Gastroesophageal sphincter (tissue), 4 donors: ENCODE measurements at regions not wholly inside any gene's neighbourhood (a gene's known extent, or its start where the extent isn't known, plus 50 kb on each side); places are given as distances from the start of the nearest gene placed in this dataset.

Source experiments
- ATAC-seq: fragments of 150-250 bp; one replicate; pipeline ENCODE4 v1.9.1; 2016; ENCODE audit warnings: mild to moderate bottlenecking, moderate library complexity
- H3K27ac ChIP-seq, 4 donors: fragments of 200-600 bp; sonication (generic) in 3 of 4; 1 replicate in 3 of 4; 2 replicates in 1 of 4; pipeline ENCODE4 v1.5.1; 2016 to 2019
- H3K27me3 ChIP-seq: fragments of 200-600 bp; sonication (generic); one replicate; pipeline ENCODE4 v1.5.1; 2019
- H3K36me3 ChIP-seq, 2 donors: fragments of 200-600 bp; sonication (generic); one replicate each; pipeline ENCODE4 v1.5.1; 2019; ENCODE audit warnings: control low read depth in 1 of 2
- H3K4me1 ChIP-seq, 3 donors: fragments of 200-600 bp; sonication (generic); 1 replicate in 2 of 3; 2 replicates in 1 of 3; pipeline ENCODE4 v1.5.1; 2016 to 2019; ENCODE audit warnings: control low read depth in 2 of 3
- H3K4me3 ChIP-seq, 2 donors: fragments of 200-600 bp; sonication (generic); one replicate each; pipeline ENCODE4 v1.5.1; 2019; ENCODE audit warnings: mild to moderate bottlenecking in 1 of 2, moderate library complexity in 1 of 2
- H3K9me3 ChIP-seq, 3 donors: fragments of 200-600 bp; sonication (generic); one replicate each; pipeline ENCODE4 v1.5.1; 2017 to 2019; ENCODE audit warnings: control low read depth in 2 of 3
- CTCF ChIP-seq, 4 experiments: fragments of 200-600 bp in 2 of 4; fragments of 450-650 bp in 2 of 4; sonication (generic) in 1 of 4; IDR thresholded peaks; one replicate each; pipeline ENCODE4 v1.5.1; 2017 to 2019; ENCODE audit warnings: antibody characterized with exemption in 4 of 4, mild to moderate bottlenecking in 2 of 4, moderate library complexity in 2 of 4
- EP300 ChIP-seq: sonication (generic); formaldehyde crosslinking; IDR thresholded peaks from one replicate; pipeline ENCODE4 v1.6.1; 2017; ENCODE audit warnings: antibody characterized with exemption, mild to moderate bottlenecking
- POLR2A ChIP-seq, 2 donors: fragments of 450-650 bp; IDR thresholded peaks; one replicate each; pipeline ENCODE4 v1.6.1; 2017; ENCODE audit warnings: antibody characterized with exemption in 2 of 2, mild to moderate bottlenecking in 2 of 2, moderate library complexity in 1 of 2
- POLR2AphosphoS5 ChIP-seq: sonication (generic); formaldehyde crosslinking; IDR thresholded peaks from one replicate; pipeline ENCODE4 v1.6.1; 2017; ENCODE audit warnings: antibody characterized with exemption
- WGBS, 2 donors: methylation state at CpG; one replicate each; pipeline ENCODE4 v1.1.5; 2018; ENCODE audit warnings: low coverage in 1 of 2; 5-methylcytosine and 5-hydroxymethylcytosine counted together

- TF ChIP-seq CTCF (IDR thresholded peaks at IDR 0.05) (no peak), POLR2AphosphoS5 (no peak)
- ATAC-seq, result no peak
- Histone ChIP-seq H3K36me3 (no peaks in the 10 kb centered on the region), H3K4me3 (no peak overlapping the region), H3K27ac (no peak overlapping the region), H3K27me3 (no peaks in the 10 kb centered on the region), H3K9me3 (peaks cover 0 to 6% (median 0%) of the 10 kb centered on the region in 3 donors), H3K4me1 (peaks cover 0 to 8% (median 0%) of the 10 kb centered on the region in 3 donors)
- 100% methylated on average over 1 of the region's 1 CpG for WGBS, 2 donors
Measured at GRCh38 chr22:27552863-27553262, 248.7 kb downstream of the MN1 start.

- Histone ChIP-seq H3K27me3 (no peaks in the 10 kb centered on the region), H3K4me1 (peaks cover 0 to 8% (median 0%) of the 10 kb centered on the region in 3 donors), H3K36me3 (no peaks in the 10 kb centered on the region), H3K4me3 (no peak overlapping the region), H3K9me3 (peaks cover 0 to 6% (median 0%) of the 10 kb centered on the region in 3 donors), H3K27ac (no peak overlapping the region)
- ATAC-seq, result peak; percentile 39
- 25 to 42% methylated on average over 7 to 11 of the region's 14 CpGs for WGBS, 2 donors
- TF ChIP-seq POLR2A (IDR thresholded peaks at IDR 0.05) (no peak), EP300 (no peak), POLR2AphosphoS5 (no peak), CTCF (IDR thresholded peaks at IDR 0.05) (no peak)
Measured at GRCh38 chr22:27554106-27554811, 247.3 kb downstream of the MN1 start.

- TF ChIP-seq EP300 (no peak), POLR2AphosphoS5 (no peak), POLR2A (IDR thresholded peaks at IDR 0.05) (no peak), CTCF (IDR thresholded peaks at IDR 0.05) (no peak)
- whole genome bisulfite sequencing, 2 donors, result 62 to 74% methylated on average over 3 to 6 of the region's 6 CpGs
- Histone ChIP-seq H3K27me3 (no peaks in the 10 kb centered on the region), H3K9me3 (peaks cover 0 to 6% (median 0%) of the 10 kb centered on the region in 3 donors), H3K36me3 (no peaks in the 10 kb centered on the region), H3K4me1 (peaks cover 0 to 8% (median 0%) of the 10 kb centered on the region in 3 donors), H3K4me3 (no peak overlapping the region), H3K27ac (no peak overlapping the region)
- no peak for ATAC-seq
Measured at GRCh38 chr22:27554841-27555456, 246.6 kb downstream of the MN1 start.

- 85 to 100% methylated on average over 2 to 12 of the region's 12 CpGs for WGBS, 2 donors
- Histone ChIP-seq H3K36me3 (no peaks in the 10 kb centered on the region), H3K27ac (no peak overlapping the region), H3K9me3 (peaks cover 0 to 6% (median 0%) of the 10 kb centered on the region in 3 donors), H3K27me3 (no peaks in the 10 kb centered on the region), H3K4me3 (no peak overlapping the region), H3K4me1 (peaks cover 0 to 8% (median 0%) of the 10 kb centered on the region in 3 donors)
- TF ChIP-seq CTCF (IDR thresholded peaks at IDR 0.05), result no peak
- TF ChIP-seq POLR2A (IDR thresholded peaks at IDR 0.05), result no peak
- no peak for TF ChIP-seq POLR2AphosphoS5
- TF ChIP-seq EP300, result no peak
- ATAC-seq, result no peak
Measured at GRCh38 chr22:27556371-27556770, 245.2 kb downstream of the MN1 start.
